ENCODE measurements at regions not wholly inside any gene's neighbourhood (a gene's known extent, or its start where the extent isn't known, plus 50 kb on each side); places are given as distances from the start of the nearest gene placed in this dataset.

GRCh38 chr18:71797554-71797953 is 746.6 kb downstream of the CBLN2 start:
- Histone ChIP-seq H3K9ac (ENCODE audit: low read depth, low read length) (no peak overlapping the region), H3K27ac (ENCODE audit: low read depth, low read length) (no peak overlapping the region), H3K4me1 (ENCODE audit: control insufficient read depth, insufficient read depth, low read length) (no peaks in the 10 kb centered on the region), H3K9me3 (ENCODE audit: control insufficient read depth, insufficient read depth, low read length) (no peaks in the 10 kb centered on the region), H3K4me3 (ENCODE audit: low read depth, low read length) (no peak overlapping the region), H3K36me3 (ENCODE audit: control insufficient read depth, insufficient read depth, low read length) (no peaks in the 10 kb centered on the region), H3K27me3 (ENCODE audit: control insufficient read depth, insufficient read depth, low read length) (no peaks in the 10 kb centered on the region)

DNA sequence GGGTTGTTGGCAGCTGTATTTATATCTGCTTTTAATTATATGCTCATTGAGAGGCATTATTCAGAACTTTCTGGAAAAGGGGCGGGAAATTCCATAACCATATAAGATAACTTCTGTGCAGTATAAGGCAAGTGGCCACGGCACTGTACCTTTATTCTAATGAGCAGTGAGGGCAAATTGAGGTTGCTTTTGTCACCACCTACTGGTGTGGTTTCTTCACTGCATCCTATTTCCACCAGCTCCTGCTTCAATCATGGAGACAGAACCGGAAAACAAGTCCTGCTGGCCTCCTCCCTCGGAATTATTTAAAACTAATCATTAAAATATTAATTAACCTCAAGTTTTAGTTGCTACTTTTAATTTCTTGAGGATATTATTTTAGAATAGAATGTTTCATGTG is 759.4 kb downstream of the CBLN2 start:
- Histone ChIP-seq H3K27me3 (ENCODE audit: control insufficient read depth, insufficient read depth, low read length) (no peaks in the 10 kb centered on the region), H3K9me3 (ENCODE audit: control insufficient read depth, insufficient read depth, low read length) (peaks cover 2% of the 10 kb centered on the region; the same call in 1 of the 2 replicates), H3K27ac (ENCODE audit: low read depth, low read length) (no peak overlapping the region), H3K36me3 (ENCODE audit: control insufficient read depth, insufficient read depth, low read length) (no peaks in the 10 kb centered on the region), H3K4me1 (ENCODE audit: control insufficient read depth, insufficient read depth, low read length) (no peaks in the 10 kb centered on the region), H3K4me3 (ENCODE audit: low read depth, low read length) (no peak overlapping the region), H3K9ac (ENCODE audit: low read depth, low read length) (no peak overlapping the region)

DNA sequence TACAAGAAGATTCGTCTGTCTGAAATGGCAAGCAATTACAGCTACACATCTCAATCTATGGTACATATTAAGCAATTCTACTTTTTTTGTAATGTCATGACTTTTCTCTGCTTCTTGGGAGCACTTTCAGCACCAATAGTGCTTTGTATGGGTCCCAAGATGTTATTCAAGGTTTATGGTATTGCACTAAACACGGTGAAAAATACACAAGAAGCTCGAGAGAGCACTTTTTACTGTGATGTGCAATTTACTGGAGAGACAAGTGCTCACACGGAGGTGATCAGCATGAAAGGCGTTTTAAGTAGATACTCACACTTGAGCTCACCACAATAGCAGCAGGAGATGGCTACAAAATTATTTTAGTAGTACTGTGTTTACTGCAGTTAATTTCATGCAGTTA is 783.6 kb downstream of the CBLN2 start:
- peaks cover 17% of the 10 kb centered on the region for H3K9me3 ChIP-seq (ENCODE audit: control insufficient read depth, insufficient read depth, low read length)
- no peak overlapping the region for H3K27ac ChIP-seq (ENCODE audit: low read depth, low read length)
- H3K36me3 ChIP-seq (ENCODE audit: control insufficient read depth, insufficient read depth, low read length) = no peaks in the 10 kb centered on the region
- no peak overlapping the region; the same call in 1 of the 2 replicates for H3K4me3 ChIP-seq (ENCODE audit: low read depth, low read length)
- H3K4me1 ChIP-seq (ENCODE audit: control insufficient read depth, insufficient read depth, low read length) = no peaks in the 10 kb centered on the region
- H3K27me3 ChIP-seq (ENCODE audit: control insufficient read depth, insufficient read depth, low read length) = no peaks in the 10 kb centered on the region
- H3K9ac ChIP-seq (ENCODE audit: low read depth, low read length) = no peak overlapping the region

DNA sequence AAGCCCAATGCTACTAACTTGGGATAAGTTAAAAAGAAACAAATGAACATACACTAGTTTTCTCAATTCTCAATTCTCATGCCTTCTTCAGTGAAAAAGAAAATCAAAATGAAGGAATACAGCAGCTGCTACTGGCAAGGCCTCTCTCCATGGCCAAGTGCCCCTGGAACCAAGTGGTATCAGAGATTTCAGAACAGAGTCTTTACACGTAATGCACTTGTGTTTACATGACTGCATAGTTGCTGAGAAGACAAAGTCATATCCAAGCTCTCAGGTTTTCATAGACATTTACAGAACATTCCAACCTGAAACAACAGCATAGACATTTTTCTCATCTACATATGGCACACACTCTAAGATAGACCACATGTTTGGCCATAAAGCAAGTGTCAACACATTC is 789.9 kb downstream of the CBLN2 start:
- no peaks in the 10 kb centered on the region for H3K27me3 ChIP-seq (ENCODE audit: control insufficient read depth, insufficient read depth, low read length)
- H3K27ac ChIP-seq (ENCODE audit: low read depth, low read length) = no peak overlapping the region
- H3K4me1 ChIP-seq (ENCODE audit: control insufficient read depth, insufficient read depth, low read length) = no peaks in the 10 kb centered on the region
- no peaks in the 10 kb centered on the region for H3K36me3 ChIP-seq (ENCODE audit: control insufficient read depth, insufficient read depth, low read length)
- no peak overlapping the region for H3K4me3 ChIP-seq (ENCODE audit: low read depth, low read length)
- H3K9me3 ChIP-seq (ENCODE audit: control insufficient read depth, insufficient read depth, low read length) = peaks cover 6% of the 10 kb centered on the region
- no peak overlapping the region for H3K9ac ChIP-seq (ENCODE audit: low read depth, low read length)

DNA sequence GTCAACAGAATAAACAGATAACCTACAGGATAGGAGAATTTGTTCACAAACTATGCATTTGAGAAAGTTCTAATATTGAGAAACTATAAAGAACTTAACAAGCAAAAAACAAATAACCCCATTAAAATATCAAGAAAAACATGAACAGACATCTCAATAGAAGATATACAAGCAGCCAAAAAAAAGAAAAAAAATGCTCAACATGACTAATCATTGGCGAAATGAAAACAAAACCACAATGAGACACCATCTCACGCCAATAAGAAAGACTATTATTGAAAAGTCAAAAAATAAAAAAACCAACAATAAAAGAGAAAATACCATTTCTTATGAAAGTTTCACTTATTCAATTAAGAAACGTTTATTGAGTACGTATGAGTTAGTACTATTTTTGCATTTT is 800.5 kb downstream of the CBLN2 start:
- no peak overlapping the region for H3K27ac ChIP-seq (ENCODE audit: low read depth, low read length)
- no peaks in the 10 kb centered on the region for H3K36me3 ChIP-seq (ENCODE audit: control insufficient read depth, insufficient read depth, low read length)
- H3K4me3 ChIP-seq (ENCODE audit: low read depth, low read length) = no peak overlapping the region
- no peak overlapping the region for H3K9ac ChIP-seq (ENCODE audit: low read depth, low read length)
- peaks cover 25% of the 10 kb centered on the region for H3K9me3 ChIP-seq (ENCODE audit: control insufficient read depth, insufficient read depth, low read length)
- H3K27me3 ChIP-seq (ENCODE audit: control insufficient read depth, insufficient read depth, low read length) = no peaks in the 10 kb centered on the region
- no peaks in the 10 kb centered on the region for H3K4me1 ChIP-seq (ENCODE audit: control insufficient read depth, insufficient read depth, low read length)

DNA sequence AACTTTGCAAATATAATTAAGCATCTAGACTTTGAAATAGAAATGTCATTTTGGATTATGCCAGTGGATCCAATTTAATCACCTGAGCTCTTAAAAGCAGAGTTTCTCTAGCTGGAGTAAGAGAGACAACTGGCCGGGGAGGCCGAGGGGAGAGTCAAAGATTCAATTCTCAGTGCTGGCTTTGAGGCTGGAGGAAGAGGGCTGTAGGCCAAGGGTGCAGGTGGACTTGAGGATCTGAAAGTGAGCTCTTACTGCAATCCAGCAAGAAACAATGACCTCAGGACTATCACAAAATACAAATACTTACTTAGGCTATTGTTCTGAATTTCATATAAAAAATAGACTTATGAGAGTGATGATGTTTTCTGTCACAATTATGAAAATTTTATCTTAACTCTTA is 814.5 kb downstream of the CBLN2 start:
- H3K4me3 ChIP-seq (ENCODE audit: low read depth, low read length) = no peak overlapping the region
- no peak overlapping the region for H3K27ac ChIP-seq (ENCODE audit: low read depth, low read length)
- H3K9ac ChIP-seq (ENCODE audit: low read depth, low read length) = no peak overlapping the region
- no peaks in the 10 kb centered on the region for H3K36me3 ChIP-seq (ENCODE audit: control insufficient read depth, insufficient read depth, low read length)
- no peaks in the 10 kb centered on the region for H3K27me3 ChIP-seq (ENCODE audit: control insufficient read depth, insufficient read depth, low read length)
- no peaks in the 10 kb centered on the region for H3K9me3 ChIP-seq (ENCODE audit: control insufficient read depth, insufficient read depth, low read length)
- no peaks in the 10 kb centered on the region for H3K4me1 ChIP-seq (ENCODE audit: control insufficient read depth, insufficient read depth, low read length)

DNA sequence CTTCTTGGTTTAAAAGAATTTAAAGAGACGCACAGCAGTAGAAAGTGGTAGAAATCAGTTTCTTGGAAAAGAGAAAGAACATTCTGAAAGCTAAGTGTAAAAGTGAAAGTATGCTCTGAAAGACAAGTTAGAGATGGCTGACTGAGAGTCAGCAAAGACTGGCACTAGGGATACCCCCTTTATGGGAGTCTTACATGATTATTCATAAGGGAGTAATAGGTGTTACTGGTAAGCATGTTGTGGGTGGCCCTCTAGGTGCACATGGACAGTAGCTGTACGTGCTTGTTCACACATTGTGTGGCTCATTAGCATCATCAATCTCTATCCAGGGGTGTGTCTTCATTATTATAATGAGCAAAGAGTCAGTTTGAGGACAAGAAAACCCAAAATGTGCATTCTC is 816.2 kb downstream of the CBLN2 start:
- no peak overlapping the region for H3K4me3 ChIP-seq (ENCODE audit: low read depth, low read length)
- no peaks in the 10 kb centered on the region for H3K4me1 ChIP-seq (ENCODE audit: control insufficient read depth, insufficient read depth, low read length)
- no peaks in the 10 kb centered on the region for H3K36me3 ChIP-seq (ENCODE audit: control insufficient read depth, insufficient read depth, low read length)
- H3K27me3 ChIP-seq (ENCODE audit: control insufficient read depth, insufficient read depth, low read length) = no peaks in the 10 kb centered on the region
- no peak overlapping the region for H3K27ac ChIP-seq (ENCODE audit: low read depth, low read length)
- H3K9ac ChIP-seq (ENCODE audit: low read depth, low read length) = no peak overlapping the region
- no peaks in the 10 kb centered on the region for H3K9me3 ChIP-seq (ENCODE audit: control insufficient read depth, insufficient read depth, low read length)

DNA sequence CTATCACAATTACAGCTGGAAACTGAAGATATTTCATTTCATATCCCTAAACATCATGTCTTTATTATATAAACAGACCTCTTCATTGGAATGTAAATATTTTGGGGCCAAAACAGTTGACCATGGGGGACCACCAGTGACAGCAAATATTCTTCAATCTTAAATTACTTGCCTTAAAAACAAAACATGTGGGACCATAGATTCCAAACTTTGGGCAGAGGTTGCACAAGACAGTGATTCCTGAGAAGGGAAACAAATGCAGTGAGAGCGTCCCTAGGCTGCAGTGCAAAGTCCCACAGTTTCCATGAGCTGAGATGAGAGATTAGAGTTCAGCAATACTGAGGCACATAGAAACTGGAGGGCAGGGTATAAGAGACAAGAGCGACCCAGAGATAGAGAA is 818.9 kb downstream of the CBLN2 start:
- Histone ChIP-seq H3K27ac (ENCODE audit: low read depth, low read length) (no peak overlapping the region), H3K4me1 (ENCODE audit: control insufficient read depth, insufficient read depth, low read length) (no peaks in the 10 kb centered on the region), H3K9me3 (ENCODE audit: control insufficient read depth, insufficient read depth, low read length) (no peaks in the 10 kb centered on the region), H3K4me3 (ENCODE audit: low read depth, low read length) (no peak overlapping the region), H3K9ac (ENCODE audit: low read depth, low read length) (no peak overlapping the region), H3K27me3 (ENCODE audit: control insufficient read depth, insufficient read depth, low read length) (no peaks in the 10 kb centered on the region), H3K36me3 (ENCODE audit: control insufficient read depth, insufficient read depth, low read length) (no peaks in the 10 kb centered on the region)

GRCh38 chr18:71707985-71708500 is 836.1 kb downstream of the CBLN2 start:
- no peaks in the 10 kb centered on the region for H3K36me3 ChIP-seq (ENCODE audit: control insufficient read depth, insufficient read depth, low read length)
- no peak overlapping the region for H3K4me3 ChIP-seq (ENCODE audit: low read depth, low read length)
- H3K27me3 ChIP-seq (ENCODE audit: control insufficient read depth, insufficient read depth, low read length) = no peaks in the 10 kb centered on the region
- no peaks in the 10 kb centered on the region for H3K9me3 ChIP-seq (ENCODE audit: control insufficient read depth, insufficient read depth, low read length)
- H3K4me1 ChIP-seq (ENCODE audit: control insufficient read depth, insufficient read depth, low read length) = no peaks in the 10 kb centered on the region
- H3K27ac ChIP-seq (ENCODE audit: low read depth, low read length) = no peak overlapping the region
- no peak overlapping the region for H3K9ac ChIP-seq (ENCODE audit: low read depth, low read length)

- no peak overlapping the region for H3K4me3 ChIP-seq (ENCODE audit: low read depth, low read length)
- H3K9me3 ChIP-seq (ENCODE audit: control insufficient read depth, insufficient read depth, low read length) = no peaks in the 10 kb centered on the region
- no peaks in the 10 kb centered on the region for H3K36me3 ChIP-seq (ENCODE audit: control insufficient read depth, insufficient read depth, low read length)
- H3K4me1 ChIP-seq (ENCODE audit: control insufficient read depth, insufficient read depth, low read length) = no peaks in the 10 kb centered on the region
- H3K27ac ChIP-seq (ENCODE audit: low read depth, low read length) = no peak overlapping the region
- H3K27me3 ChIP-seq (ENCODE audit: control insufficient read depth, insufficient read depth, low read length) = no peaks in the 10 kb centered on the region
- H3K9ac ChIP-seq (ENCODE audit: low read depth, low read length) = no peak overlapping the region
These were observed 836.7 kb downstream of the CBLN2 start for GRCh38 chr18:71707400-71707799.

DNA sequence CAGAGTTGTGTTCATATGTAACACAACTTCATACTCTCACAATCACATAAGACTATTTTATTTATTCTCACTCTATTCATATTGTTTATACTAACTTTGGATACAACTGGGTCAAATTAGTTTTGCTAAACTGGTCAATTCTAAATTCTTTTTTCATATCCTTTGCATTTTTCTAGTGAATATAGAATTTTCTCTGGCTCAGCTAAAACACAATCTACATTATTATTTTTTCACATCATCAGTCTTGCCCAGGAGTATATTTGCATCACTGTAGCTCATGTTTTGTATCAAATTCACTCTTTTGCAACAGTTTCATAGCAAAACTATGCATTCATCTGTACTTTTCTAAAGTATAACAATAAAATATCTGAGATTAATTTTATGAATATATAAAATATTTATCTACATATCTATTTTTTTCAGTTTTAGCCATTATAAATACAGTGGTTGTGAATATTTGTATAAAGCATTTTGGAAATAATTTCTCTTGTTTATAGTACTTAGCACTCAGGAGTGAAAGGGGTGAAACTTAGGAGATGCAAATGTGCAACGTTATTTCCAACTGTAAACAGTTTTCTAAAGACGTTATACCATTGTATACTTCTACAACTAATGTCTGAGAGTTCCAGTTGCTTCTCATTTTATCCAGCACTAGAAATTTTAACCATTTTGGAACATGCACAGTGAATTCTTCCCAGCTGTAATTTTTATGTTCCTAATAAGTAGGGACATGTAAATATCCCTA is 854.6 kb downstream of the CBLN2 start:
- no peak overlapping the region for H3K27ac ChIP-seq (ENCODE audit: low read depth, low read length)
- no peaks in the 10 kb centered on the region for H3K36me3 ChIP-seq (ENCODE audit: control insufficient read depth, insufficient read depth, low read length)
- H3K4me3 ChIP-seq (ENCODE audit: low read depth, low read length) = no peak overlapping the region
- no peak overlapping the region for H3K9ac ChIP-seq (ENCODE audit: low read depth, low read length)
- H3K4me1 ChIP-seq (ENCODE audit: control insufficient read depth, insufficient read depth, low read length) = no peaks in the 10 kb centered on the region
- H3K27me3 ChIP-seq (ENCODE audit: control insufficient read depth, insufficient read depth, low read length) = no peaks in the 10 kb centered on the region
- no peaks in the 10 kb centered on the region for H3K9me3 ChIP-seq (ENCODE audit: control insufficient read depth, insufficient read depth, low read length)
